SK-N-SH (cell line): ENCODE measurements at regions not wholly inside any gene's neighbourhood (a gene's known extent, or its start where the extent isn't known, plus 50 kb on each side); places are given as distances from the start of the nearest gene placed in this dataset.

Experiments
- CTCF ChIA-PET: fragments of 300-600, 350-600 bp; formaldehyde crosslinking; extraction: SDS; loops from one replicate; lab custom pipeline; 2021; lab: Yijun Ruan, JAX
- POLR2A ChIA-PET: fragments of 350-600 bp; sonication (Branson Sonifier 250); formaldehyde crosslinking; extraction: SDS; loops from one replicate; lab custom pipeline; 2020; ENCODE audit warnings: antibody characterized with exemption, inconsistent platforms; lab: Yijun Ruan, JAX
- DNase-seq: peaks from one replicate; pipeline ENCODE4 v3.0.0; 2012
- H2AFZ ChIP-seq: fragments of 200-600 bp; sonication (generic); 2 replicates; pipeline ENCODE4 v1.8.1; 2016; ENCODE audit warnings: antibody characterized with exemption, mild to moderate bottlenecking, low read depth
- H3F3A ChIP-seq: fragments of 200-600 bp; sonication (generic); replicated peaks from 2 replicates; pipeline ENCODE3; 2016; ENCODE audit warnings: antibody characterized with exemption, mild to moderate bottlenecking; ENCODE audit not compliant: insufficient read depth
- H3K27ac ChIP-seq, 2 experiments: fragments of 200-500 bp in 1 of 2; fragments of 200-600 bp in 1 of 2; sonication (Bioruptor generic) in 1 of 2; sonication (generic), shearing (Covaris generic) in 1 of 2; 2 replicates each; pipeline versions ENCODE4 v1.5.1 to v1.6.1; 2014 to 2016; ENCODE audit warnings: low read depth in 2 of 2, inconsistent platforms in 1 of 2, low read length in 1 of 2, mild to moderate bottlenecking in 1 of 2, mixed read lengths in 1 of 2
- H3K27me3 ChIP-seq: fragments of 200-600 bp; sonication (generic), shearing (Covaris generic); 2 replicates; pipeline ENCODE4 v1.6.1; 2016; ENCODE audit warnings: mixed run types; ENCODE audit not compliant: insufficient read depth
- H3K36me3 ChIP-seq, 2 experiments: fragments of 200-500 bp in 1 of 2; fragments of 200-600 bp in 1 of 2; sonication (Bioruptor generic) in 1 of 2; sonication (generic) in 1 of 2; replicated peaks in 1 of 2; 2 replicates each; pipeline versions ENCODE3 to v1.5.1; 2014 to 2016; ENCODE audit warnings: low read length in 1 of 2, mild to moderate bottlenecking in 1 of 2; ENCODE audit not compliant: insufficient read depth in 2 of 2, control insufficient read depth in 1 of 2
- H3K4me1 ChIP-seq, 2 experiments: fragments of 200-500 bp in 1 of 2; fragments of 200-600 bp in 1 of 2; sonication (Bioruptor generic) in 1 of 2; sonication (generic), shearing (Covaris generic) in 1 of 2; 2 replicates each; pipeline versions ENCODE4 v1.5.1 to v1.6.1; 2014 to 2016; ENCODE audit warnings: low read depth in 1 of 2, low read length in 1 of 2, mixed run types in 1 of 2; ENCODE audit not compliant: insufficient read depth in 2 of 2, control insufficient read depth in 1 of 2
- H3K4me2 ChIP-seq: fragments of 200-600 bp; sonication (generic), shearing (Covaris generic); 2 replicates; pipeline ENCODE4 v1.6.1; 2017; ENCODE audit warnings: mixed run types
- H3K4me3 ChIP-seq, 2 experiments: fragments of 200-500 bp in 1 of 2; fragments of 200-600 bp in 1 of 2; sonication (Bioruptor generic) in 1 of 2; sonication (generic), shearing (Covaris generic) in 1 of 2; 2 replicates each; pipeline versions ENCODE4 v1.5.1 to v1.8.1; 2014 to 2016; ENCODE audit warnings: low read depth in 2 of 2, inconsistent platforms in 1 of 2, low read length in 1 of 2, mild to moderate bottlenecking in 1 of 2, mixed read lengths in 1 of 2, moderate library complexity in 1 of 2
- H3K79me2 ChIP-seq: fragments of 200-600 bp; sonication (generic); 2 replicates; pipeline ENCODE4 v1.8.1; 2017; ENCODE audit warnings: mild to moderate bottlenecking; ENCODE audit not compliant: insufficient read depth
- H3K9ac ChIP-seq: fragments of 200-600 bp; sonication (generic); 2 replicates; pipeline ENCODE4 v1.6.1; 2017; ENCODE audit warnings: mixed run types
- H3K9me2 ChIP-seq: fragments of 200-600 bp; sonication (generic); 2 replicates; pipeline ENCODE4 v1.6.1; 2017; ENCODE audit warnings: mixed run types
- H3K9me3 ChIP-seq: fragments of 200-600 bp; sonication (generic); 2 replicates; pipeline ENCODE4 v1.6.1; 2017; ENCODE audit warnings: mixed run types, mild to moderate bottlenecking, moderate library complexity
- H4K20me1 ChIP-seq: fragments of 200-600 bp; sonication (generic); 2 replicates; pipeline ENCODE4 v1.6.1; 2017; ENCODE audit warnings: mild to moderate bottlenecking, mixed run types; ENCODE audit not compliant: insufficient read depth
- CHD2 ChIP-seq: fragments of 150-350 bp; IDR thresholded peaks from 2 replicates; pipeline ENCODE4 v1.6.1; 2018; ENCODE audit warnings: low read length; ENCODE audit not compliant: partially characterized antibody
- CTCF ChIP-seq: fragments of 200-600 bp; sonication (generic); IDR thresholded peaks from 2 replicates; pipeline ENCODE4 v1.6.1; 2017; ENCODE audit warnings: antibody characterized with exemption, mild to moderate bottlenecking, moderate library complexity
- ELF1 ChIP-seq: IDR thresholded peaks from 2 replicates; pipeline ENCODE4 v1.4.0; 2012
- EZH2phosphoT487 ChIP-seq: fragments of 200-600 bp; sonication (generic); IDR thresholded peaks from 2 replicates; pipeline ENCODE4 v1.6.1; 2017; ENCODE audit warnings: low read depth, mixed run types, mild to moderate bottlenecking, antibody characterized with exemption, moderate library complexity, borderline replicate concordance
- FOXM1 ChIP-seq: IDR thresholded peaks from 2 replicates; pipeline ENCODE4 v1.4.0; 2012; ENCODE audit warnings: low read depth, mild to moderate bottlenecking
- GABPA ChIP-seq: IDR thresholded peaks from 2 replicates; pipeline ENCODE4 v1.4.0; 2012; ENCODE audit warnings: low read depth, mild to moderate bottlenecking
- GATA2 ChIP-seq: sonication (generic); formaldehyde crosslinking; IDR thresholded peaks from 2 replicates; pipeline ENCODE4 v1.5.0; 2020; ENCODE audit warnings: mild to moderate bottlenecking, missing genetic modification reagents
- JUND ChIP-seq: IDR thresholded peaks from 2 replicates; pipeline ENCODE4 v1.4.0; 2012
- MAX ChIP-seq: IDR thresholded peaks from 2 replicates; pipeline ENCODE4 v1.4.0; 2012; ENCODE audit warnings: low read depth
- MXI1 ChIP-seq: IDR thresholded peaks from 2 replicates; pipeline ENCODE4 v1.6.1; 2012; ENCODE audit warnings: mild to moderate bottlenecking, low read depth, low read length, improper control_type of control experiment
- NRF1 ChIP-seq: IDR thresholded peaks from 2 replicates; pipeline ENCODE4 v1.6.1; 2012; ENCODE audit warnings: low read depth, mild to moderate bottlenecking, low read length
- RCOR1 ChIP-seq: fragments of 150-350 bp; IDR thresholded peaks from 2 replicates; pipeline ENCODE4 v1.6.1; 2017; ENCODE audit warnings: antibody characterized with exemption, low read length
- REST ChIP-seq: IDR thresholded peaks from 2 replicates; pipeline ENCODE4 v1.6.1; 2012; ENCODE audit warnings: mild to moderate bottlenecking, low read depth, low read length, moderate library complexity
- RFX5 ChIP-seq: IDR thresholded peaks from 2 replicates; pipeline ENCODE4 v1.6.1; 2012; ENCODE audit warnings: mild to moderate bottlenecking, improper control_type of control experiment, low read length
- SMC3 ChIP-seq: IDR thresholded peaks from 2 replicates; pipeline ENCODE4 v1.6.1; 2012; ENCODE audit warnings: low read depth, low read length, improper control_type of control experiment
- TAF1 ChIP-seq: IDR thresholded peaks from 2 replicates; pipeline ENCODE4 v1.6.1; 2012; ENCODE audit warnings: low read depth, mild to moderate bottlenecking, low read length, moderate library complexity, borderline replicate concordance
- TEAD4 ChIP-seq: IDR thresholded peaks from 2 replicates; pipeline ENCODE4 v1.4.0; 2012; ENCODE audit warnings: mild to moderate bottlenecking, borderline replicate concordance; ENCODE audit not compliant: insufficient read depth
- USF1 ChIP-seq: IDR thresholded peaks from 2 replicates; pipeline ENCODE4 v1.4.0; 2012; ENCODE audit warnings: low read depth, borderline replicate concordance
- WGBS: methylation state at CpG from one replicate; pipeline ENCODE4 v1.1.6; 2017; ENCODE audit warnings: low lambda C conversion rate; 5-methylcytosine and 5-hydroxymethylcytosine counted together

GRCh38 chr7:21070571-21071090 lies 283.9 kb upstream of the SP8 start:
- H3K27ac ChIP-seq, result no peak overlapping the region
- H3K27me3 ChIP-seq, result no peaks in the 10 kb centered on the region
- H3K9ac ChIP-seq, result no peak overlapping the region
- H3K4me3 ChIP-seq, result no peak overlapping the region
- no peaks in the 10 kb centered on the region for H3K9me3 ChIP-seq
- H3K9me2 ChIP-seq, result no peaks in the 10 kb centered on the region
- H3K4me1 ChIP-seq, result no peaks in the 10 kb centered on the region
- CTCF ChIA-PET, result no interaction called here
- H3K36me3 ChIP-seq, result no peaks in the 10 kb centered on the region
- POLR2A ChIA-PET, result no interaction called here
- TF ChIP-seq TAF1, result no peak
- no peak overlapping the region for H2AFZ ChIP-seq
- DNase-seq, result no peak
- H3K79me2 ChIP-seq, result no peaks in the 10 kb centered on the region
- H3F3A ChIP-seq, result no peaks in the 10 kb centered on the region
- H4K20me1 ChIP-seq, result no peaks in the 10 kb centered on the region
- 2% methylated on average over 1 of the region's 1 CpG for WGBS
- H3K4me2 ChIP-seq, result no peak overlapping the region

GRCh38 chr7:21071561-21072501 lies 285.1 kb upstream of the SP8 start:
- DNase-seq, result no peak
- H4K20me1 ChIP-seq, result no peaks in the 10 kb centered on the region
- CTCF ChIA-PET, result interaction anchor here (1.0 to 1.8 kb wide), 2 partner anchors 9 to 10 kb away, joined by 3 to 6 read pairs; no protein-coding TSS in a partner anchor

More at GRCh38 chr7:21071561-21072501, 285.1 kb upstream of the SP8 start:
- H3K9me2 ChIP-seq, result no peaks in the 10 kb centered on the region
- H3K4me2 ChIP-seq, result no peak overlapping the region
- POLR2A ChIA-PET, result no interaction called here
- H3K9ac ChIP-seq, result no peak overlapping the region
- H3K27ac ChIP-seq, result no peak overlapping the region
- H3K27me3 ChIP-seq, result no peaks in the 10 kb centered on the region
- H3K4me1 ChIP-seq, result no peaks in the 10 kb centered on the region
- no peak overlapping the region for H3K4me3 ChIP-seq
- no peaks in the 10 kb centered on the region for H3K9me3 ChIP-seq
- TF ChIP-seq MAX (no peak), JUND (no peak), CTCF (no peak), REST (no peak), SMC3 (no peak), RFX5 (no peak), FOXM1 (no peak), EZH2phosphoT487 (no peak), RCOR1 (no peak), TEAD4 (no peak), MXI1 (no peak), GATA2 (CRISPR knock-in tag) (no peak), NRF1 (no peak), GABPA (no peak), CHD2 (no peak), ELF1 (no peak), USF1 (no peak), TAF1 (no peak)
- TF ChIP-seq, all 33 proteins: peak for 0
- Histone ChIP-seq H2AFZ (no peak overlapping the region), H3K79me2 (no peaks in the 10 kb centered on the region), H3K36me3 (no peaks in the 10 kb centered on the region), H3F3A (no peaks in the 10 kb centered on the region)
- WGBS, result 4% methylated on average over 3 of the region's 3 CpGs
